ENCODE measurements at regions not wholly inside any gene's neighbourhood (a gene's known extent, or its start where the extent isn't known, plus 50 kb on each side); places are given as distances from the start of the nearest gene placed in this dataset.

GRCh38 chr3:106365061-106365691 lies 496.4 kb upstream of the CBLB start:
- DNase-seq = no peak

- peak; percentile 74 for DNase-seq
Observed at GRCh38 chr3:106366352-106366751, 497.5 kb upstream of the CBLB start.

- no peak for DNase-seq
Observed at GRCh38 chr3:106367496-106367895, 498.7 kb upstream of the CBLB start.

GRCh38 chr3:106371221-106371970 lies 502.6 kb upstream of the CBLB start:
- DNase-seq = peak; percentile 86

- no peak for DNase-seq
Observed at GRCh38 chr3:106371971-106372805, 503.4 kb upstream of the CBLB start.

- DNase-seq = no peak
Observed at GRCh38 chr3:106372806-106373190, 504.0 kb upstream of the CBLB start.

GRCh38 chr3:106376016-106376570 lies 507.3 kb upstream of the CBLB start:
- DNase-seq = no peak

GRCh38 chr3:106379251-106379750 lies 510.5 kb upstream of the CBLB start:
- DNase-seq = peak; percentile 31

- peak; percentile 81 for DNase-seq
Observed at GRCh38 chr3:106380232-106380631, 511.4 kb upstream of the CBLB start.

GRCh38 chr3:106381286-106381938 lies 512.6 kb upstream of the CBLB start:
- DNase-seq = peak; percentile 73

- peak; percentile 90 for DNase-seq
Observed at GRCh38 chr3:106381939-106382335, 513.1 kb upstream of the CBLB start.

GRCh38 chr3:106386050-106386449 lies 517.2 kb upstream of the CBLB start:
- DNase-seq = no peak

- no peak for DNase-seq
Observed at GRCh38 chr3:106392915-106393314, 524.1 kb upstream of the CBLB start.

GRCh38 chr3:106397006-106397405 lies 528.2 kb upstream of the CBLB start:
- DNase-seq = no peak

- DNase-seq = peak; percentile 86
Observed at GRCh38 chr3:106398891-106399600, 530.2 kb upstream of the CBLB start.

GRCh38 chr3:106399761-106400160 lies 530.9 kb upstream of the CBLB start:
- no peak for DNase-seq

GRCh38 chr3:106401666-106402490 lies 533.1 kb upstream of the CBLB start:
- no peak for DNase-seq

GRCh38 chr3:106403371-106404145 lies 534.7 kb upstream of the CBLB start:
- DNase-seq = peak; percentile 99

GRCh38 chr3:106413683-106414082 lies 544.9 kb upstream of the CBLB start:
- DNase-seq = no peak

- DNase-seq = no peak
Observed at GRCh38 chr3:106420628-106421027, 551.8 kb upstream of the CBLB start.
